ENCODE measurements at regions not wholly inside any gene's neighbourhood (a gene's known extent, or its start where the extent isn't known, plus 50 kb on each side); places are given as distances from the start of the nearest gene placed in this dataset.

GRCh38 chr1:185404907-185405568 is 88.0 kb upstream of the IVNS1ABP start:
- TF ChIP-seq CTCF (IDR thresholded peaks at IDR 0.05; ENCODE audit: low read depth, low read length, poor library complexity, severe bottlenecking) (no peak), EZH2phosphoT487 (IDR thresholded peaks at IDR 0.05; ENCODE audit: borderline replicate concordance, low read length) (no peak)
